PFSK-1 (cell line): ENCODE measurements at regions not wholly inside any gene's neighbourhood (a gene's known extent, or its start where the extent isn't known, plus 50 kb on each side); places are given as distances from the start of the nearest gene placed in this dataset.

Source experiments
- FOXP2 ChIP-seq: optimal IDR thresholded peaks from 2 replicates; pipeline ENCODE3; 2011; ENCODE audit warnings: borderline replicate concordance, control low read depth, inconsistent platforms; ENCODE audit not compliant: insufficient read depth; ENCODE audit errors: extremely low read length, extremely low read depth
- POLR2AphosphoS5 ChIP-seq: IDR thresholded peaks from 2 replicates; pipeline ENCODE4 v1.6.1; 2012; ENCODE audit warnings: low read depth, mild to moderate bottlenecking, control low read depth, low read length, moderate library complexity
- REST ChIP-seq, 2 experiments: IDR thresholded peaks; 2 replicates each; pipeline versions ENCODE4 v1.6.1 to v1.8.0; 2011 to 2012; ENCODE audit warnings: low read depth in 2 of 2, low read length in 2 of 2, control low read depth in 1 of 2, inconsistent platforms in 1 of 2, mild to moderate bottlenecking in 1 of 2, moderate library complexity in 1 of 2; ENCODE audit not compliant: insufficient read depth in 1 of 2
- SIN3A ChIP-seq: IDR thresholded peaks from 2 replicates; pipeline ENCODE4 v1.6.1; 2012; ENCODE audit warnings: mild to moderate bottlenecking, low read length, moderate library complexity, borderline replicate concordance; ENCODE audit not compliant: insufficient read depth
- TAF1 ChIP-seq: IDR thresholded peaks from 2 replicates; pipeline ENCODE4 v1.6.1; 2012; ENCODE audit warnings: low read length, control low read depth, borderline replicate concordance; ENCODE audit not compliant: insufficient read depth

- no peak for TF ChIP-seq SIN3A
- TF ChIP-seq FOXP2 = no peak
- no peak for TF ChIP-seq TAF1
- no peak for TF ChIP-seq POLR2AphosphoS5
- TF ChIP-seq REST (IDR thresholded peaks at IDR 0.05; ENCODE audit: insufficient read depth in 1 of 2, low read depth in 2 of 2, low read length in 2 of 2) = no peak
These were observed 347.2 kb upstream of the UMPS start for GRCh38 chr3:124383051-124383450.

GRCh38 chr3:124383846-124384466, 346.3 kb upstream of the UMPS start:
- TF ChIP-seq TAF1 (no peak), SIN3A (no peak), POLR2AphosphoS5 (no peak), REST (IDR thresholded peaks at IDR 0.05; ENCODE audit: insufficient read depth in 1 of 2, low read depth in 2 of 2, low read length in 2 of 2) (no peak), FOXP2 (no peak)

- TF ChIP-seq REST (IDR thresholded peaks at IDR 0.05; ENCODE audit: insufficient read depth in 1 of 2, low read depth in 2 of 2, low read length in 2 of 2) (no peak), TAF1 (no peak), POLR2AphosphoS5 (no peak), FOXP2 (no peak), SIN3A (no peak)
These were observed 345.7 kb upstream of the UMPS start for GRCh38 chr3:124384527-124384926.

- no peak for TF ChIP-seq POLR2AphosphoS5
- no peak for TF ChIP-seq REST (IDR thresholded peaks at IDR 0.05; ENCODE audit: insufficient read depth in 1 of 2, low read depth in 2 of 2, low read length in 2 of 2)
- TF ChIP-seq TAF1 = no peak
- no peak for TF ChIP-seq SIN3A
- no peak for TF ChIP-seq FOXP2
These were observed 344.3 kb upstream of the UMPS start for GRCh38 chr3:124385996-124386395.
